IMR-90 (cell line): ENCODE measurements at regions not wholly inside any gene's neighbourhood (a gene's known extent, or its start where the extent isn't known, plus 50 kb on each side); places are given as distances from the start of the nearest gene placed in this dataset.

Experiments
- ATAC-seq: fragments of 200-7000 bp; cut with Tn5 transposase; 2 replicates; pipeline ENCODE4 v1.9.1; 2020; ENCODE audit warnings: low read depth, mild to moderate bottlenecking, moderate library complexity
- BruUV-seq: library from RNA; stranded (reverse); fragments of 400-500 nt; replicated peaks from 2 replicates; lab custom pipeline; 2021; lab: Mats Ljungman, UMichigan
- CTCF ChIA-PET: fragments of 300-600 bp; formaldehyde crosslinking; extraction: SDS; loops from one replicate; lab custom pipeline; 2021; ENCODE audit warnings: antibody characterized with exemption; lab: Yijun Ruan, JAX
- POLR2A ChIA-PET: fragments of 300-600 bp; sonication (Branson Sonifier 250); formaldehyde crosslinking; loops from one replicate; lab custom pipeline; 2022; ENCODE audit warnings: antibody characterized with exemption; ENCODE audit not compliant: unreplicated experiment; lab: Charles Lee
- DNase-seq: peaks from one replicate; pipeline ENCODE4 v3.0.0; 2013
- H2AFZ ChIP-seq: replicated peaks from 2 replicates; pipeline ENCODE3; 2013; ENCODE audit warnings: low read length, mild to moderate bottlenecking; ENCODE audit not compliant: poor library complexity
- H2AK5ac ChIP-seq: 2 replicates; pipeline ENCODE4 v1.6.1; 2013; ENCODE audit warnings: low read depth, low read length, inconsistent platforms
- H2AK9ac ChIP-seq: replicated peaks from 2 replicates; pipeline ENCODE3; 2013; ENCODE audit warnings: mild to moderate bottlenecking, low read depth, low read length, moderate library complexity; ENCODE audit not compliant: poor library complexity
- H2BK120ac ChIP-seq: 2 replicates; pipeline ENCODE4 v1.6.1; 2013; ENCODE audit warnings: low read depth, low read length, inconsistent platforms
- H2BK15ac ChIP-seq: 3 replicates; pipeline ENCODE4 v1.6.1; 2013; ENCODE audit warnings: low read depth, low read length, inconsistent platforms
- H2BK20ac ChIP-seq: 2 replicates; pipeline ENCODE4 v1.6.1; 2013; ENCODE audit warnings: low read depth, mild to moderate bottlenecking, inconsistent platforms, low read length, moderate library complexity
- H2BK5ac ChIP-seq: 2 replicates; pipeline ENCODE4 v1.6.1; 2013; ENCODE audit warnings: mild to moderate bottlenecking, low read depth, low read length, inconsistent platforms; ENCODE audit not compliant: poor library complexity, severe bottlenecking
- H3K14ac ChIP-seq: replicated peaks from 2 replicates; pipeline ENCODE4 v1.6.1; 2013; ENCODE audit warnings: low read depth, low read length, inconsistent platforms
- H3K18ac ChIP-seq: 2 replicates; pipeline ENCODE4 v1.6.1; 2013; ENCODE audit warnings: low read depth, low read length, control low read depth
- H3K23ac ChIP-seq: 2 replicates; pipeline ENCODE4 v1.6.1; 2013; ENCODE audit warnings: low read depth, low read length, inconsistent platforms
- H3K27ac ChIP-seq: 2 replicates; pipeline ENCODE4 v1.5.1; 2013; ENCODE audit warnings: mild to moderate bottlenecking, control low read depth, low read length; ENCODE audit not compliant: insufficient read depth
- H3K27me3 ChIP-seq: 2 replicates; pipeline ENCODE4 v1.6.1; 2013; ENCODE audit warnings: low read length; ENCODE audit not compliant: control insufficient read depth, insufficient read depth
- H3K36me3 ChIP-seq: 2 replicates; pipeline ENCODE4 v1.6.1; 2013; ENCODE audit warnings: low read length, mixed read lengths; ENCODE audit not compliant: control insufficient read depth, insufficient read depth
- H3K4ac ChIP-seq: 2 replicates; pipeline ENCODE4 v1.6.1; 2013; ENCODE audit warnings: low read depth, low read length, inconsistent platforms
- H3K4me1 ChIP-seq: 2 replicates; pipeline ENCODE4 v1.6.1; 2013; ENCODE audit warnings: low read length, mixed read lengths; ENCODE audit not compliant: control insufficient read depth, insufficient read depth
- H3K4me2 ChIP-seq: 2 replicates; pipeline ENCODE4 v1.6.1; 2013; ENCODE audit warnings: low read depth, mild to moderate bottlenecking, control low read depth, low read length, moderate library complexity
- H3K4me3 ChIP-seq: 2 replicates; pipeline ENCODE4 v1.5.1; 2013; ENCODE audit warnings: low read depth, mild to moderate bottlenecking, control low read depth, low read length, moderate library complexity; ENCODE audit not compliant: insufficient read depth
- H3K56ac ChIP-seq: 2 replicates; pipeline ENCODE4 v1.6.1; 2013; ENCODE audit warnings: low read length, inconsistent platforms; ENCODE audit not compliant: insufficient read depth; ENCODE audit errors: extremely low read depth
- H3K79me1 ChIP-seq, 2 experiments: 2 replicates each; pipeline ENCODE4 v1.6.1; 2013; ENCODE audit warnings: low read length in 2 of 2, inconsistent platforms in 1 of 2, low read depth in 1 of 2
- H3K9ac ChIP-seq: 2 replicates; pipeline ENCODE4 v1.6.1; 2013; ENCODE audit warnings: low read depth, low read length, control low read depth
- H3K9me1 ChIP-seq: 2 replicates; pipeline ENCODE4 v1.6.1; 2013; ENCODE audit warnings: low read length, inconsistent platforms; ENCODE audit not compliant: insufficient read depth
- H3K9me3 ChIP-seq: 2 replicates; pipeline ENCODE4 v1.6.1; 2013; ENCODE audit warnings: low read length; ENCODE audit not compliant: control insufficient read depth, insufficient read depth
- H4K20me1 ChIP-seq: 2 replicates; pipeline ENCODE4 v1.6.1; 2013; ENCODE audit warnings: low read length, inconsistent platforms; ENCODE audit not compliant: insufficient read depth
- H4K5ac ChIP-seq: 2 replicates; pipeline ENCODE4 v1.6.1; 2013; ENCODE audit warnings: mild to moderate bottlenecking, low read depth, low read length, control low read depth
- H4K8ac ChIP-seq, 2 experiments: 2 replicates each; pipeline ENCODE4 v1.6.1; 2013; ENCODE audit warnings: low read depth in 2 of 2, low read length in 2 of 2, control low read depth in 1 of 2, inconsistent platforms in 1 of 2
- H4K91ac ChIP-seq: 2 replicates; pipeline ENCODE4 v1.6.1; 2013; ENCODE audit warnings: low read depth, low read length, inconsistent platforms; ENCODE audit not compliant: insufficient read depth
- BHLHE40 ChIP-seq: fragments of 150-350 bp; IDR thresholded peaks from 2 replicates; pipeline ENCODE4 v1.6.1; 2016; ENCODE audit warnings: mild to moderate bottlenecking, low read depth, low read length
- CEBPB ChIP-seq: IDR thresholded peaks from 2 replicates; pipeline ENCODE4 v1.6.1; 2012; ENCODE audit warnings: low read depth, low read length, improper control_type of control experiment
- CHD1 ChIP-seq: IDR thresholded peaks from 2 replicates; pipeline ENCODE4 v1.6.1; 2012; ENCODE audit warnings: low read depth, low read length, improper control_type of control experiment
- CTCF ChIP-seq: conservative IDR thresholded peaks from 2 replicates; pipeline ENCODE4 v1.5.1; 2012; ENCODE audit warnings: mild to moderate bottlenecking, low read depth, low read length, improper control_type of control experiment
- MAZ ChIP-seq: IDR thresholded peaks from 2 replicates; pipeline ENCODE4 v1.6.1; 2012; ENCODE audit warnings: low read depth, mild to moderate bottlenecking, low read length, improper control_type of control experiment, moderate library complexity, borderline replicate concordance
- MXI1 ChIP-seq: IDR thresholded peaks from 2 replicates; pipeline ENCODE4 v1.6.1; 2012; ENCODE audit warnings: low read depth, mild to moderate bottlenecking, low read length, moderate library complexity, borderline replicate concordance
- POLR2A ChIP-seq: IDR thresholded peaks from 2 replicates; pipeline ENCODE4 v1.6.1; 2012; ENCODE audit warnings: mild to moderate bottlenecking, low read depth, low read length
- RCOR1 ChIP-seq: IDR thresholded peaks from 2 replicates; pipeline ENCODE4 v1.6.1; 2012; ENCODE audit warnings: mild to moderate bottlenecking, low read length, improper control_type of control experiment; ENCODE audit not compliant: insufficient replicate concordance
- SMC3 ChIP-seq: fragments of 150-350 bp; IDR thresholded peaks from 2 replicates; pipeline ENCODE4 v1.6.1; 2016; ENCODE audit warnings: low read depth, mild to moderate bottlenecking, antibody characterized with exemption, low read length, moderate library complexity
- WGBS, 2 experiments: methylation state at CpG; one replicate each; pipeline versions ENCODE4 v1.1.5 to v1.1.7; 2013; ENCODE audit warnings: missing lambda C conversion rate in 2 of 2; ENCODE audit not compliant: insufficient read length in 1 of 2; ENCODE audit errors: extremely low coverage in 2 of 2; 5-methylcytosine and 5-hydroxymethylcytosine counted together
- dilution Hi-C: fragments of 300-500 bp; cut with HindIII; formaldehyde crosslinking; loops from one replicate; pipeline ENCODE4 v1.14.3; 2018; ENCODE audit warnings: low sequenced_read_pairs; ENCODE audit not compliant: unreplicated experiment
- in situ Hi-C: fragments of 300-500 bp; cut with MboI; formaldehyde crosslinking; loops from 3 replicates; pipeline ENCODE4 v1.14.3; 2019; ENCODE audit warnings: low sequenced_read_pairs, inconsistent platforms, mixed read lengths
- intact Hi-C: fragments of 100-400 bp; cut with micrococcal nuclease; formaldehyde crosslinking; loops from 2 replicates; pipeline ENCODE4 v1.10.0; 2022
- TF ChIP-seq, protein P1 (sequence below): fragments of 150-350 bp; IDR thresholded peaks from 2 replicates; pipeline ENCODE4 v1.6.1; 2016; ENCODE audit warnings: low read depth, mild to moderate bottlenecking, low read length, moderate library complexity, borderline replicate concordance
- TF ChIP-seq, protein P2 (sequence below): fragments of 150-350 bp; IDR thresholded peaks from 2 replicates; pipeline ENCODE4 v1.6.1; 2017; ENCODE audit warnings: mild to moderate bottlenecking, antibody characterized with exemption, low read length, low read depth

GRCh38 chr2:220117025-220117424, 489.6 kb downstream of the SLC4A3 start:
- H3K9ac ChIP-seq = no peak overlapping the region
- intact Hi-C loops = no loop called here
- TF ChIP-seq, protein P1, sequence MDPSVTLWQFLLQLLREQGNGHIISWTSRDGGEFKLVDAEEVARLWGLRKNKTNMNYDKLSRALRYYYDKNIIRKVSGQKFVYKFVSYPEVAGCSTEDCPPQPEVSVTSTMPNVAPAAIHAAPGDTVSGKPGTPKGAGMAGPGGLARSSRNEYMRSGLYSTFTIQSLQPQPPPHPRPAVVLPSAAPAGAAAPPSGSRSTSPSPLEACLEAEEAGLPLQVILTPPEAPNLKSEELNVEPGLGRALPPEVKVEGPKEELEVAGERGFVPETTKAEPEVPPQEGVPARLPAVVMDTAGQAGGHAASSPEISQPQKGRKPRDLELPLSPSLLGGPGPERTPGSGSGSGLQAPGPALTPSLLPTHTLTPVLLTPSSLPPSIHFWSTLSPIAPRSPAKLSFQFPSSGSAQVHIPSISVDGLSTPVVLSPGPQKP = no peak
- TF ChIP-seq CTCF = no peak
- TF ChIP-seq MAZ = no peak
- no peak for TF ChIP-seq CEBPB
- no peak for TF ChIP-seq SMC3
- TF ChIP-seq POLR2A = no peak
- TF ChIP-seq, protein P2, sequence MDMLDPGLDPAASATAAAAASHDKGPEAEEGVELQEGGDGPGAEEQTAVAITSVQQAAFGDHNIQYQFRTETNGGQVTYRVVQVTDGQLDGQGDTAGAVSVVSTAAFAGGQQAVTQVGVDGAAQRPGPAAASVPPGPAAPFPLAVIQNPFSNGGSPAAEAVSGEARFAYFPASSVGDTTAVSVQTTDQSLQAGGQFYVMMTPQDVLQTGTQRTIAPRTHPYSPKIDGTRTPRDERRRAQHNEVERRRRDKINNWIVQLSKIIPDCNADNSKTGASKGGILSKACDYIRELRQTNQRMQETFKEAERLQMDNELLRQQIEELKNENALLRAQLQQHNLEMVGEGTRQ = no peak
- TF ChIP-seq MXI1 = no peak
- no peak for TF ChIP-seq BHLHE40
- TF ChIP-seq CHD1 = no peak
- no peak for TF ChIP-seq RCOR1
- H4K91ac ChIP-seq = no peak overlapping the region
- H4K20me1 ChIP-seq = no peaks in the 10 kb centered on the region
- H2BK120ac ChIP-seq = no peak overlapping the region
- in situ Hi-C loops = loop anchor here (25.0 kb wide), 1 partner anchor 1845 kb away; no protein-coding TSS in a partner anchor
- dilution Hi-C loops = no loop called here
- no peak overlapping the region for H3K4me3 ChIP-seq
- H4K8ac ChIP-seq = no peak overlapping the region
- H3K36me3 ChIP-seq = no peaks in the 10 kb centered on the region
- no peaks in the 10 kb centered on the region for H3K9me1 ChIP-seq
- no peak overlapping the region for H2BK5ac ChIP-seq
- no peak overlapping the region for H2BK20ac ChIP-seq
- H3K27me3 ChIP-seq = no peaks in the 10 kb centered on the region
- no peak overlapping the region for H3K23ac ChIP-seq
- no peak for ATAC-seq
- ChIA-PET CTCF (no interaction called here), POLR2A (no interaction called here)
- no peak overlapping the region for H3K27ac ChIP-seq
- H3K18ac ChIP-seq = no peak overlapping the region
- no peak overlapping the region for H2AK9ac ChIP-seq
- H3K14ac ChIP-seq = no peak overlapping the region
- no peak overlapping the region for H2AFZ ChIP-seq
- H3K4ac ChIP-seq = no peak overlapping the region
- no peak for DNase-seq
- H2AK5ac ChIP-seq = no peak overlapping the region
- no peak overlapping the region for H4K5ac ChIP-seq
- H3K4me2 ChIP-seq = no peak overlapping the region
- peaks cover 12% of the 10 kb centered on the region for H3K9me3 ChIP-seq
- peaks cover 2% of the 10 kb centered on the region; the same call in 1 of the 2 replicates for H3K4me1 ChIP-seq
- no peak overlapping the region for H2BK15ac ChIP-seq
- WGBS, 2 experiments = no CpG with 5 or more reads among the region's 5 CpGs
- no TSS peak for BruUV-seq
- no peak overlapping the region for H3K56ac ChIP-seq
- no peaks in the 10 kb centered on the region for H3K79me1 ChIP-seq
